ENCODE measurements at regions not wholly inside any gene's neighbourhood (a gene's known extent, or its start where the extent isn't known, plus 50 kb on each side); places are given as distances from the start of the nearest gene placed in this dataset.

DNA sequence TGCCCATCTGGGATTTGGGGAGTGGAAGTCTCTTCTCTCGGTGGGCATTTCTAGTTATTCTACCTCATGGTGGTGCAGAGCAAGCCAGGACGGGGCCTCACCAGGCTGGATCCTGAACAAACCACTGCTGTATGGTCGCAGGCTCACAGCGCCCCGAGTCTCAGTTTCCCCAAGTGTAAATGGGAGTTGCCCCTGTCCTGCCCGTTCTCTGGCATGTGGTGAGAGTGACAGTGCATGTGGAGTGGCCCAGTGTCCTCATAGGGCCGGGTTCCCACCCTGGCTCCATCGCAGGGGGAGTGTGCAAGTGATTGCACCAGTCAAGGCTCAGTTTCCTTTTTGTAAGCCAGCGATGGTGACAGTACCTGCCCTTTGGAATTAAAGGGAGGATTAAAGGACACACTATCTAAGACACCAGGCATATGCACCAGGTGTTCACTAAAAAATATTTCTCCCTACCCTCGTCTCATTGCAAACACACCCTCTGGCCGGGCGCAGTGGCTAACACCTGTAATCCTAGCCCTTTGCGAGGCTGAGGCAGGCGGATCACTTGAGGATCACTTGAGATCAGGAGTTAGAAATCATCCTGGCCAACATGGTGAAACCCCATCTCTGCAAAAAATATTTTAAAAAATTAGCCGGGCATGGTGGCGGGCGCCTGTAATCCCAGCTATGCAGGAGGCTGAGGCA, 173.3 kb upstream of the MYCN start:
- DNase-seq: no peak

DNA sequence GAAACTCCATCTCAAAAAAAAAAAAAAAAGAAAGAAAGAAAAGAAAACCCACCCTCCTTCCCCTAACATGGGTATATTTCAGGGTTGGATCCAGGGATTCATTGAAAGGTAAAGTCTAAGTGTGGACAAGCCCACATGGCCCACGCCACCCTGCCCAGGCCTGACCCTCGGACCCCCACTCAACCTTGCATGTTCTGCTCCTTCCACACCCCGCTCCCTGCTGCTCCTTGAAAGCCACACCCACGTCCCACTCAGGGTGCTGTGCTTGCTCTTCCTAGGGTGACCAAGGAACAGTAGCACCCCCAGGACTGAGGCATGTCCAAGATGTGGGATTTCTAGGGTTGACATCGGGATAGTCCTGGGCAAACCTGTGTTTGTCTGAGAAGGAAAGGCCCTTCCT, 172.7 kb upstream of the MYCN start:
- DNase-seq: no peak

DNA sequence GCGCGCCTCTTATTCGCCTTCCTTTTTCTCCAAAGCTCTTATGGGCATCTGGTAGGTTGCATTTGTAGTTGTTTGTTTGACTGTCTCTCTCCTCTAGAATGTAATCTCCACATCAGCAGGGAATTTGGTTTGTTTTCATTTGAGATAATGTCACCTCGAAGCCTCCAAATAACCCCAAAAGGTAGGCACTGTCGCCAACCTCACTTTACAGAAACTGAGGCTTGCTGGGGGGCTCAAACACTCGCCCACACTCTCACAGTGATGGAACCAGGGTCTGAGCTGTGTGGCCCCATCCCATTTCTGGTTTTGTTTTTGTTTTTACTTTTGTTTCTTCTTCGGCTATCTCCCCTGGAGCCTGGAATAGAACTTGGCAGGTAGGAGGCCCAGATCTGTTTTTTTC, 172.2 kb upstream of the MYCN start:
- no peak for DNase-seq

DNA sequence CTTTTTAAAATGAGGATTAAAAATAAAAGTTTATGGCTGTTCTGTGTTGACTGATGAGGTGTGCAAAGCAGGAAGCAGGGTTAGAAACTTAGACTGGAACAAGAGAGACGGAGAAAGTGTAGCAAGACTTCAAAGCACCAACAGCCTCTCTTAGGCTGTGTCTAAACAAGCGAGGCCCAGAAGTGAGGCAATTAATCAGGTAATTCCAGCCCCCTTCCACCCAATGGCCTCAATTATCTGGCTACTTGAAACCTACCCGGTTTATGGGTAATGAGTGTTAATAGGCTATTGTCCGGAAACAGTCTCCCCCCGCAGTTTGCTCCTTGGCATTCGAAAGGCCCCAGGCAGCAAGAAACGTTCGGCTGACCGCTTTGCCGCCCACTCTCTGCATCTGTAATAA, 171.7 kb upstream of the MYCN start:
- DNase-seq: no peak

DNA sequence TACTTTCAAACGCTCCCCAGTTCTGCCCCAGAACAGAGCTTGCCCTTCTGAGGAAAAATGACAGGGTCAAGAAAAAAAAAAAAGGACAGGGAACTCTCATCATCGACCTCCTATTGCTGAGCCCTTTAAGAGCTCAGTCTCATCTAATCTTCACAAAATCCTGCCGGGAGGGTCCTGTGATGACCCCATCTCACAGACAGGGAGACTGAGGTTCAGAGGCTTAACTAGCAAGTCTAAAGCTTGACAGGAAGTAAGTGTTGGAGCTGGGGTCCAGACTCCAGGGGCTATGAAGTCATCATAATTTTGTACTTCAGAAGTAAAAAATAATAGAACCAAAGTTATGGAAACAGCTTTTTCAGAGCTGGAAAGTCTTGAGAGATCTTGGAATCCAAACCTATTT, 171.1 kb upstream of the MYCN start:
- no peak for DNase-seq

DNA sequence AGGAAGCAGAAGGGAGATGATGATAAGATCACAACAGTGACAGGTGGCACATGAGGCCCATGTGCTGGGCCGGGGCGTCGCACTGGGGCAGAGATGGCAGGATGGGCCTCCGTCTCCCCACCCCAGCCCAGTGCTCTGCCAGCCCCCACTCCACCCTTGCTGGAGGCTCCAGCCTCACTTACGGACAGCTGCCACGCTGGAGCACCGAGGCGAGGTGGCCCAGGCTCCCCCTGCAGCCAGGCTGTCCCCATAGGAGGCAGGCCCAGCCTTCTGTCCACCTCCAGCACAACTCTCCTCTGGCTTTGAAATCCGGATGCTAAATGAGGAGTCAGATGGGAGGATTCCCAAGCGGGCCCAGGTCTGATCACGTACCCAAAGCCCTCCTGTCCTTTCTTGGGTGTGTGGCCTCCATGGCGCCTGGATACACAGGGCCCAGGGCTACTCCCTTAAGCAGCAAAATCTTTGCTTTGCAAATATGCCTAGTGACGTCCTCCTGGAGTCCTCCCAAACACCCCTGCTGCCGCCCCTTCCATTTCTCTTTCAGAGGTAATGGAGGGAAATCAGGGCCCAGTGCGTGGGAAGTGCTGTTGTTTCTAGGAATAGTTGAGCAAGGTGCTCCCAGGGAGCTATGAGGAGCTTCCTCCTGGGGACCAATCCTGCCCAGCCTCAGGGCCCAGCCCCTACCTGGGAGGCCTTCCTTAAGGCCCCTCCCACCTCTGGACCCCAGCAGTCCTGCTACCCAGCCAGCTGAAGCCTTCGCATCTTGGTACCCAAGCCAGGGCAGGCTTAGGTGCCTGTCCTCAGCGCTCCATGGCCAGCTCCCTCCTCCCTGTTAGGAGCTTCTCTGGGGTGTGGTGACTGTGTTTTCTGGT, 170.4 kb upstream of the MYCN start:
- DNase-seq: no peak

DNA sequence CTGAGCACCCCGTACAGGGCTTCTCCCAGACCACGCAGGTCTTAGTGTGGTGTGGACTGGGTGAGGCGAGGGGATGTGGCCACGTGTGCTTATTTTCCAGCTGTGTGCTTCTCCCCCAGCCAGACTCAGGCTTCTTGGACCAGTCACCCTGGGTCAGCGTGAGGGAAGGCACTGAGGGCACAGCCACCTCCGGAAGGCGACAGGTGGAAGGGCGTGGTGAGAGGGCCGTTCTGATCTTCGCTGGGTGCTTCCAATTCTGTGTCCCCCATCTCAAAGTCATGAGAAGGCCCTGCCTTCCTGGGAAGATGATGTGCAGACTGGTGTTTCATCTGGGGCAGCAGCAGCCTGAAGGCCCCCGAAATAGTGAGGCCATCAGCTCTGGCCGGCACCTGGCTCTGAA, 169.7 kb upstream of the MYCN start:
- DNase-seq: no peak

DNA sequence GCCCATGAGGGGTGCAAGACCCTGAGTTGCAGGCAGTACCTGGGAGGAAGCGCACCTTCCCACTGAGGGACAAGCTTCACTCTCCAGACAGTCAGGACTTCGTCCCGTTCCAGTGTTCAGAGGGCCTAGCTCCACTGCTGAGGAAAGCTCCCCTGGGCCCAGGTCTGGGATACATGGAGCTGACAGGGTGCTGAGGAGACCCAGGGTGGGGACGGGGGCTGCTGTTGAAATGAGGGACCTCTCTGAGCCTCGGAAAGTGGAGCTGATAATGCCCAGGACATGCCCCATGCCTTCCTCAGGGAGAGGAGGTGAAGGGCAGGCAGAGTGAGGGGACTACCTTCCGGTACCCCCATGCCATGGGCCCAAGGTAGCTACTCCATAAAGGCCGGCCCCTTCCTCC, 169.2 kb upstream of the MYCN start:
- no peak for DNase-seq

DNA sequence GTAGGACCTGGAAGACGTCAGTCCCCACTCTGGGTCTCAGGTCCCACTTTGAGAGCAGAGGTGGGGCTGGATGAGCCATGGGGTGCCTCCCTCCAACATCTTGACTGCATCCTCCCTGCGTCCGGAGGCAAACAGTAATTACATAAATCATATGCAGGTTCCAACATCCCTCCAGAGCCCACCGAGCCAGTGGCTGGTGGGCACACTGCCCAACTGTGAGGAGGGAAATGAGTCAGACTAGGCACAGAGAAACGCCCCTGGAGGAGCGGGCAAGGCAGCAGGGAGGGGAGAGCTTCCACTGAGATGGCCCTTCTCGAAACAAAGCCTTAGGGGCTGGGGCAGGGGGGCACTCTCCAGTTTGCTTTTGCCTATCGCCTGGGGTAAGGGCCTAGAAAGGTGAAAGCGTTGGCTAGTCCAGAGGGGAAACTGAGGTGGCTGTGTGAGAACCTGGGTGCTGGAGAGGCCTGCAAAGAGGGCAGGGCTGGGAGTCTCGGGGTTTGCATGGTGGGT, 168.2 kb upstream of the MYCN start:
- no peak for DNase-seq

DNA sequence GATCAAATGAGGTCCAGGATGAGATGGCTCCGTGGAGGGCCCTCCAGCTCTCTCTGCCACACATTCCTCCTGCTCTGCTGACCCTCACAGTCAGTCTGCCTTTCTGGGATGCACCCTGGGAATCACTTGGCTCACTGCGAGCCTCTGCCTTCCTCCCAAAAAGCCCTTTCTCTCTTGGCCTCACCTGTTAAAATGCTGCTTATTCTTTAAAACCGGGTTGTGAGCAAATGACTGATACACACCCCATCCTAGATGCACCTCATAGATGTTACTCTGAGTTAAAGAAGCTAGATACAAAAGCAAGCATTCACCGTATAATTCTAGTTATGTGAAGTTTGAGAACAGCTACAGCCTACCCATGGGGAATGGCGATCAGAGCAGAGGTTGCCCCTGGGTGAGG, 167.7 kb upstream of the MYCN start:
- DNase-seq: no peak

DNA sequence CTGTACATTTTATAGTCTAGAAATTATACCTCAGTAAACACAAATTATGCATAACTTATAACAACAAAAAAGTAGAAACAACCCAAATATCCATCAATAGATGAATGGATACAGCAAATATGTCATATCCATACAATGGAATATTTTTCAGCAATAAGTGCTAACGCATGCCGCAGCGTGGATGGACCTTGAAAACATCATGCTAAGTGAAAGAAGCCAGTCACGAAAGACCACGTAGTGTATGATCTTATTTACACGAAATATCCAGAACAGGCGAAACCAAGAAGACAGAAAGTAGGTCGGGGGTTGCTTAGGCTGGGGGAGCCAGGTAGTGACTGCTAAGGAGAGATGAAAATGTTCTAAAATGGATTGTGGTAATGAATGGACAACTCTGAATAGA, 167.1 kb upstream of the MYCN start:
- DNase-seq: no peak

DNA sequence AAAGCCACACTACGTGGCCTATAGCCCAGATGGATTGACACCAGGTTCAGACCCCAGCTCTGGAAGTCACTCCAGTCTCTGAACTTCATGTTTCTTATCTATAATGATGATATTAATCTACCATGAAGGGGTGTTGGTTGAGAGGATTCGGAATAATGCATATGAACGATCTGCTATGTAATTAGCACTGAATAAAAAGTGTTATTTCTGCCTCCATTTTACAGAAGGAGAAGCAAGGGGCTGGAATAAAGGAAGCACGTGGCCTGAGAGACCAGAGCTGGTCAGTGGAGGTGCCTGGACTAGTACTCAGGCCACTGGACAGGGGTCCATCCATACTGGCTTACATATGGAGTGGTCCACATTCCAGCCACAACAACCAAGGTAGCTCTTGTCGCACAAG, 166.5 kb upstream of the MYCN start:
- no peak for DNase-seq

DNA sequence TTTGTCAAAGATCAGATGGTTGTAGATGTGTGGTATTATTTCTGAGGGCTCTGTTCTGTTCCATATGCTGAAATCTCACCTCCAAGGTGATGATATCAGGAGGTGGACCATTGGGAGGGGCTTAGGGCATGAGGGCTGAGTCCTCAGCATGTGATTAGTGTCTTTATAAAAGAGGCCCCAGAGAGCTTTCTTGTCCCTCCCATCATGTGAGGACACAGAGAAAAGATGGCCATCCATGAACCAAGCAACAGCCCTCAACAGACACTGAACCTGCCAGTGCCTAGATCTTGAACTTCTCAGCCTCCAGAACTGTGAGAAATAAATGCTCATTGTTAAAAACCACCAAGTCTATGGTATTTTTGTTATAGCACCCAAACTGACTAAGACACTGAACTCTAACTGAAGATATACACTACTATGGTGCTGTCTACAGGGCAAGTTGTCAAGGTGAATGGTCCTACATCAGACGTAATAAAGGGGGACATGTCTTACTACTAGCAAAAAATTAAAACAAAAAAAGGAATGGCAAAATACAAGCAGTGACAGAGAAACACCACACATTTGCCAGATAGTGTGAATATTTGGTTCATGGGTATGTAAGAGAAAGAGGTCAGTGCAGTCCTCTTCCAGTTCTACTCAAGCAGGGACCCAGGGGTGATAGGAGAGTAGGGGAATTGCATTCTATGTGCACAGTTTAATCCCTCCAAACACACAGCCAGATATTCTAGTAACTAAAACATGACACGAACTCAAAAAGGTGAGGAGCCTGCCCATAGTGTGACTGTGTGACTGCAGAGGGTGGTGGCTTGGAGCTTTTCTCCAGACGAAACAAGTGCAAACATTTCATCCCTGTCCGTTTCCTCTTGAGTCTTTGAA, 164.4 kb upstream of the MYCN start:
- no peak for DNase-seq

DNA sequence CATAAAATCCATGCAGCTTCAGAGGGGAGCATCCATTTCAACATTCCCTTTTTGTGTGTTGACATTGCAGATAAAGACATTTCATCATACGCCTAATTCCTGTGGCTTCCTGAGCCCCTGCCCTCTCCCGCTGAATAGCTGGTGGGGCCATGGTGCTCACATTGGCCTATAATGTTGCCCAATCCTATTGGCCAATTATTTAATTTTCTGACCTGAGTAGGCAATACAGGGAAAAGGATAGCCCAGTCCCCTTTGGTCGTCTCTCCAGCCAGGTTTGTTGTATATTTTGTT, 163.8 kb upstream of the MYCN start:
- no peak for DNase-seq

DNA sequence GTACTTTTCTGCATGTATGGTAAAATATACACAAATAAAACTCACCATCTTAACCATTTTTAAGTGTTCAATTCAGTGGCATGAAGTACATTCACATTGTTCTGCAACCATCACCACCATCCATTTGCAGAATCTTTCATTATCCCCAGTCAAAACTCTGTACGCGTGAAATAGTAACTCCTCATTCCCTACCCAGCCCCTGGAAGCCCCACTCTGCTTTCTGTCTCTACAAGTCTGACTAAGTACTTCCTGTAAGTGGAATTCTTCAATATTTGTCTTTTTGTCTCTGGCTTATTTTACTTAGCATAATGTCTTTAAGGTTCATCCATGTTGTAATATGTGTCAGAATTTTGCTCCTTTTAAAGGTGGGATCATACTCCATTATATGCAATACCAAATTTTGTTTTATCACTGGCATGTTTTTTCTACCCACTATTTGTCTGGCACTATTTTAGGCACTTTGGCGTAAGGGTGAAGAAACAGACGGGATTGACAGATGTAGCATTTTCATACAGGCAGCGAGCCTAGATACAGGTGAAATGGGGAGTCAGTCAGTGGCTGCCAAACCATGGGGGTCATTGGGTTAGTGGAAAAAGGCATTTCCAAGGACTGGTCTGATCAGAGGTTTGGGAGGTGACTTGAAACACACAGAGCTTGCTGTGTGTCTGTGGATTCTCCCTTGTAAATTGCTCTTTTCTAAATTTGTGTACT, 163.2 kb upstream of the MYCN start:
- DNase-seq: no peak

DNA sequence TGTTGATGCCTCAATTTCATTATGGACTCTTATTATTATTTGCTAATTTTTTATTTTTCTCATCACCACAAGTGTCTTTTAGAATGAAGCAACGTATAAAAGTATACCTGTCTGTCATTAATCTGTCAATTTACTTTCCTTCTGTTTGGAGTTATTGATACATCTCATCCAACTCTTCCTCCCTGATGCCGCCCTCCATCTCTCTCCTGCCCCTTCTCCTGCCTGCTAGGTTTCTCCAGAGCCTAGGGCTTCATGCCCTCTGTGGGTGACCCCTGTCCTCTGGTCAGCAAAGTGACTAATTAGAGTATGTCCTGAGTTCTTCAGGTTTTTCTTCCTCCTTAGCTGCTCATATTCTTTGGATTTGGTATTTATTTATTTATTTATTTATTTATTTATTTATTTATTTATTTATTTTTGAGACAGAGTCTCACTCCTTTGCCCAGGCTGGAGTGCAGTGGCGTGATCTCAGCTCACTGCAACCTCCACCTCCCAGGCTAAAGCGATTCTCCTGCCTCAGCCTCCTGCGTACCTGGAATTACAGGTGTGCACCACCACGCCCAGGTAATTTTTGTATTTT, 162.5 kb upstream of the MYCN start:
- no peak for DNase-seq

DNA sequence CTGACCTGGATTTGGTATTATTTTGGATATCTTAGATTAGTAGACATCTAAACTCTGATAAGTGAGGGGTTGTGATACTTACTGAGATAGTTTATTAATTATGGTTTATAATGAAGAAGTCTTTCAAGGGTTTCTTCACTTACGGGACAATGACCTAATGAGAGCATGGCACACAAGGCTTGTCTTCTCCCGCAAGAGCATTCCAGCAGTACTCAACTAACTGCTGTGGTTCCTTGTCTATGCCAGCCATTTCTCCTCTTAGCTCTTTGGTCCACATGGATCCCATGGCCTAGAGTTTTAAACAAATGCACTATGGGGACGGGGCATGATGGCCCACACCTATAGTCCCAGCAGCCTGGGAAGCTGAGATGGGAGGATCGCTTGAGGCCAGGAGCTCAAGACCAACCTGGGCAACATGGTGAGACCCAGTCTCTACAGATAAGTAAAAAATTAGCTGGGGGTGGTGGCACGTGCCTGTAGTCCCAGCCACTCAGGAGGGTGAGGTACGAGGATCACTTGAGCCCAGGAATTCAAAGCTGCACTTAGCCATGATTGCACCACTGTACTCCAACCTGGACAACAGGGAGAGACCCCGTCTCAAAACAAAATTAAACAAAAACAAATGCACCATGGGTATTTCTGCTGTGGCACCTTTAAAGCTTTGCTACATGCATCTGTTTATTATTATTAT, 161.7 kb upstream of the MYCN start:
- no peak for DNase-seq

DNA sequence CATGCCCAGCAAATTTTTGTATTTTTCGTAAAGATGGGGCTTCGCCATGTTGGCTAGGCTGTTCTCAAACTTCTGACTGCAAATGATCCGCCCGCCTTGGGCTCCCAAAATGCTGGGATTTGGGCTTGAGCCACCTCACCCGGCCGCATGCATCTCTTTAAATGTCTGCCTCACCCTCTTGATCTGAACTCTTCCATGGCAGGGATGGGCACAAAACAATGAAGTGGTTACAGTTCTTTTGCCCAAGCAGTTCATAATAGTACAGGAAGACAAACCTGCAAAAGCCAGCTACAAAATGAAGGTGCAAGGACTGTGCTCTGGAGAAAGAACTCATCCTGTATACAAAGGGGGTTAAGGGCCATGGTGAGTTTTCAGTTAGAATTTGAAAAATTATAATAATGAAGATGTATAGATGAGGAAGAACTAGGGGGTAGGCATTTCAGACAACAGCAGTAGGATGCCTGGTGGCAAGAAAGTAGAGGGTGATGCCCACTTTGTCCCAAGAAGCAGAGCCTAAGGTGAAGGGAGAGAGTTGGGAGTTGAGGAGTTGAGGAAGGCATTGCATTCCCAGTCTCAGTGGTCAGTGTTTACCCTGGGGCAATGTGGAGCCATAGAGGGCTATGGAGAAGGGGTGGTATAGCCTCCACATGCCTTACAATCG, 160.8 kb upstream of the MYCN start:
- DNase-seq: no peak

DNA sequence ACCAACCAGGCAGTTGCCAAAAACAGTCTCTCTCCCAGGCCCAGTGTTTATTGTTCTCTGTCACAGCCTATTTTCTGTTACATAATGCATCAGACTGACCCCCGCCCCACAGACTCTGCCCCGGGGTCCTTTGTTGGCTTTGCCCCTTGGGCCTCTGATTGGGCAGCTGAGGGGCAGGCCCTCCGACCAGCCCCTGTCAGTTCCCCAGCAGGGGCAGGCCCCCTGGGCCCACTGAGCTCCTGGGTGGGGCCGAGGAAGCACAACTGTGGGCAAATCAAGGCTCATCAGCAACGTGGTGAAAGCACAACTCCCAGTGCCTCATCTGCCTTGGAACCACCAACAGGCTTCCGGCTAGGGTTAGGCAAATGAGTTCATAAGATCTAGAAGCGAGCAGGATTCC, 160.1 kb upstream of the MYCN start:
- no peak for DNase-seq

DNA sequence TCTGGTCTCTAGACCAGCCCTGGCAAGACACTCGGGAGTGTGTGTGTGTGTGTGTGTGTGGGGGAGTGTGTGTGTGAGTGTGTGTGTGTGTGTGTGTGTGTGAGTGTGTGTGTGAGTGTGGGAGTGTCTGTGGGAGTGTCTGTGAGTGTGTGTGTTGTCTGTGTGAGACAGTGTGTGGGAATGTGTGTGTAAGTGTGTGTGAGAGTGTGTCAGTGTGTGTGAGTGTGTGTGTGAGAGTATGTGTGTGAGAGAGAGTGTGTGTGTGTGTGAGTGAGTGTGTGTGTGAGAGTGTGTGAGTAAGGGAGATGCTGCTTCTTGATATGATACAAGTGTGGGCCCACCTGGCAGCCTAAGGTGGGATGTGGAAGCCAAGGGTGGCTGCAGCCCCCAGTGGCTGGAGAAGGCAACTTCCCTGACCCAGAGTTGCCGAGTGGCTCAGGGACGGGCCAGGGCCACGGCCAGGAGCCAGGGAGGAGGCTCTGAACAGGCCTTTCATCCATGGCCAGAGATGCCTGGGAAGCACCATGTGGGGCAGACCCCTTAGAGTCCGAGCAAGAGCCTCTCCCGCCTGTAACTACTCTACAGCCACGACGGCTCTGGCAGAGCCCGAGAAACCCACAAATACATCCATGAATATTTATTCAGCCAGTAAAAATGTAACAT, 159.3 kb upstream of the MYCN start:
- DNase-seq: no peak

All from NCI-H2171 treated with DMSO at 0.1 percent for 48 hours (cell line).